GM21390 (cell line): ENCODE measurements at regions not wholly inside any gene's neighbourhood (a gene's known extent, or its start where the extent isn't known, plus 50 kb on each side); places are given as distances from the start of the nearest gene placed in this dataset.

ENCODE experiments used
- ATAC-seq: cut with Tn5 transposase; IDR thresholded peaks from one replicate; pipeline ENCODE4 v1.9.1; 2021; ENCODE audit not compliant: unreplicated experiment

- ATAC-seq = no peak
These were observed 182.4 kb upstream of the ARSJ start for GRCh38 chr4:114161809-114162208.

- no peak for ATAC-seq
These were observed 183.6 kb upstream of the ARSJ start for GRCh38 chr4:114163051-114163450.

GRCh38 chr4:114173968-114174367 lies 194.5 kb upstream of the ARSJ start:
- no peak for ATAC-seq

- no peak for ATAC-seq
These were observed 198.2 kb upstream of the ARSJ start for GRCh38 chr4:114177628-114178027.

GRCh38 chr4:114178392-114178791 lies 198.9 kb upstream of the ARSJ start:
- no peak for ATAC-seq

- ATAC-seq = no peak
These were observed 201.0 kb upstream of the ARSJ start for GRCh38 chr4:114180481-114180880.

- no peak for ATAC-seq
These were observed 205.5 kb upstream of the ARSJ start for GRCh38 chr4:114184901-114185300.

- no peak for ATAC-seq
These were observed 208.1 kb upstream of the ARSJ start for GRCh38 chr4:114187592-114187991.

GRCh38 chr4:114191496-114191895 lies 212.0 kb upstream of the ARSJ start:
- ATAC-seq = no peak

- ATAC-seq = no peak
These were observed 213.4 kb upstream of the ARSJ start for GRCh38 chr4:114192854-114193253.

- ATAC-seq = no peak
These were observed 214.4 kb upstream of the ARSJ start for GRCh38 chr4:114193624-114194399.

- no peak for ATAC-seq
These were observed 217.2 kb upstream of the ARSJ start for GRCh38 chr4:114196606-114197005.

GRCh38 chr4:114200026-114200425 lies 220.6 kb upstream of the ARSJ start:
- ATAC-seq = no peak

- no peak for ATAC-seq
These were observed 225.8 kb upstream of the ARSJ start for GRCh38 chr4:114205261-114205660.

- ATAC-seq = no peak
These were observed 229.2 kb upstream of the ARSJ start for GRCh38 chr4:114208574-114209151.

GRCh38 chr4:114209584-114209983 lies 230.1 kb upstream of the ARSJ start:
- peak; percentile 69 for ATAC-seq

GRCh38 chr4:114211556-114211955 lies 232.1 kb upstream of the ARSJ start:
- ATAC-seq = no peak

- ATAC-seq = no peak
These were observed 237.8 kb upstream of the ARSJ start for GRCh38 chr4:114217150-114217817.

- no peak for ATAC-seq
These were observed 244.1 kb upstream of the ARSJ start for GRCh38 chr4:114223580-114223979.

GRCh38 chr4:114225436-114225835 lies 246.0 kb upstream of the ARSJ start:
- no peak for ATAC-seq

- no peak for ATAC-seq
These were observed 246.7 kb upstream of the ARSJ start for GRCh38 chr4:114226179-114226578.
